Astrocyte (in vitro differentiated cells and primary cell): ENCODE measurements at regions not wholly inside any gene's neighbourhood (a gene's known extent, or its start where the extent isn't known, plus 50 kb on each side); places are given as distances from the start of the nearest gene placed in this dataset.

ENCODE experiments used
- DNase-seq: peaks from one replicate; pipeline ENCODE4 v3.0.0-alpha.2; 2010; ENCODE audit warnings: low read depth
- FAIRE-seq: peaks from 2 replicates; lab custom pipeline; 2011; peaks lifted over from hg19 to GRCh38; lab: Jason Lieb, UNC
- H2AFZ ChIP-seq: 2 replicates; pipeline ENCODE4 v1.6.0; 2012; ENCODE audit warnings: low read depth, low read length, inconsistent platforms
- H3K27ac ChIP-seq: 2 replicates; pipeline ENCODE4 v1.5.1; 2011; ENCODE audit warnings: low read depth, low read length, inconsistent platforms
- H3K27me3 ChIP-seq: 2 replicates; pipeline ENCODE4 v1.6.0; 2011; ENCODE audit warnings: low read length, inconsistent platforms; ENCODE audit not compliant: insufficient read depth
- H3K36me3 ChIP-seq: 2 replicates; pipeline ENCODE4 v1.5.1; 2011; ENCODE audit warnings: low read length, inconsistent platforms; ENCODE audit not compliant: insufficient read depth
- H3K4me1 ChIP-seq: 2 replicates; pipeline ENCODE4 v1.5.1; 2011; ENCODE audit warnings: low read length, inconsistent platforms; ENCODE audit not compliant: insufficient read depth
- H3K4me2 ChIP-seq: 2 replicates; pipeline ENCODE4 v1.6.0; 2012; ENCODE audit warnings: low read length, inconsistent platforms
- H3K4me3 ChIP-seq: 2 replicates; pipeline ENCODE4 v1.5.1; 2011; ENCODE audit warnings: low read depth, mild to moderate bottlenecking, low read length, inconsistent platforms; ENCODE audit not compliant: insufficient read depth
- H3K79me2 ChIP-seq: 2 replicates; pipeline ENCODE4 v1.6.0; 2012; ENCODE audit warnings: mild to moderate bottlenecking, low read length, inconsistent platforms; ENCODE audit not compliant: insufficient read depth
- H3K9ac ChIP-seq: 2 replicates; pipeline ENCODE4 v1.6.0; 2012; ENCODE audit warnings: mild to moderate bottlenecking, low read length, inconsistent platforms
- H3K9me3 ChIP-seq: 2 replicates; pipeline ENCODE4 v1.5.1; 2012; ENCODE audit warnings: low read depth, mild to moderate bottlenecking, low read length, inconsistent platforms; ENCODE audit not compliant: insufficient read depth
- H4K20me1 ChIP-seq: 2 replicates; pipeline ENCODE4 v1.6.0; 2012; ENCODE audit warnings: low read length, inconsistent platforms; ENCODE audit not compliant: insufficient read depth
- H3K27ac Mint-ChIP-seq: one replicate; pipeline ENCODE4 v1.8.0; 2021; ENCODE audit warnings: mild to moderate bottlenecking, mixed read lengths; ENCODE audit not compliant: unreplicated experiment
- H3K27me3 Mint-ChIP-seq: one replicate; pipeline ENCODE4 v1.8.0; 2021; ENCODE audit warnings: low read depth, mixed read lengths; ENCODE audit not compliant: unreplicated experiment
- H3K36me3 Mint-ChIP-seq: one replicate; pipeline ENCODE4 v1.8.0; 2021; ENCODE audit warnings: low read depth, mixed read lengths; ENCODE audit not compliant: unreplicated experiment
- H3K4me1 Mint-ChIP-seq: one replicate; pipeline ENCODE4 v1.8.0; 2021; ENCODE audit warnings: low read depth, mixed read lengths; ENCODE audit not compliant: unreplicated experiment
- H3K4me3 Mint-ChIP-seq: one replicate; pipeline ENCODE4 v1.8.0; 2021; ENCODE audit warnings: mild to moderate bottlenecking, moderate library complexity, mixed read lengths; ENCODE audit not compliant: unreplicated experiment
- H3K9me3 Mint-ChIP-seq: one replicate; pipeline ENCODE4 v1.8.0; 2021; ENCODE audit warnings: mild to moderate bottlenecking, mixed read lengths; ENCODE audit not compliant: unreplicated experiment
- EZH2 ChIP-seq: IDR thresholded peaks from 2 replicates; pipeline ENCODE4 v1.6.1; 2012; ENCODE audit warnings: mild to moderate bottlenecking, low read length, inconsistent platforms; ENCODE audit not compliant: insufficient read depth
- TF ChIP-seq, protein P1 (sequence below): IDR thresholded peaks from 2 replicates; pipeline ENCODE4 v1.5.1; 2011; ENCODE audit warnings: low read depth, mild to moderate bottlenecking, inconsistent platforms, low read length, moderate library complexity; ENCODE audit not compliant: insufficient read depth

DNA sequence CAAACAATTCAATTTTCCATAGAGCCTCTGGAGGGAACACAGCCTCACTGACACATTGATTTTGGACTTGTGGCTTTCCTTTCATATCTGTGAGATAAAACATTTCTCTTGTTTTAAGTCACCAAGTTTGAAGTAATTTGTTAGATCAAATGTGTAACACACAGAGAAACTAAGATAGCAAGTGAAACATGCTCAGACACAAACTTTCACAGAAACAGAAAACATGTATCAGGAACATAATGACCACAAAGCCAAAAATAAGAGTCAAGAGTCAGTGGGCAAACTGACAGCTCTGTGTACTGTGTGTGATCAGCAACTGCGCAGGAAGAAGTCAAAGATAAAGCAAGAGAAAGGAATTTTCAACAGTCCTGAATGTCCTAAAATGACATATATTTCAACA is 1237.5 kb downstream of the AMY1C start:
- Mint-ChIP-seq H3K27me3 (no peaks in the 10 kb centered on the region), H3K36me3 (no peaks in the 10 kb centered on the region), H3K27ac (no peak overlapping the region), H3K4me3 (no peak overlapping the region), H3K9me3 (peaks cover 2% of the 10 kb centered on the region), H3K4me1 (no peaks in the 10 kb centered on the region)
- no peaks in the 10 kb centered on the region for H3K9me3 ChIP-seq
- H3K27me3 ChIP-seq, result no peaks in the 10 kb centered on the region
- H3K27ac ChIP-seq, result no peak overlapping the region
- H3K79me2 ChIP-seq, result no peaks in the 10 kb centered on the region
- no peaks in the 10 kb centered on the region for H4K20me1 ChIP-seq
- H2AFZ ChIP-seq, result no peak overlapping the region
- H3K4me3 ChIP-seq, result no peak overlapping the region
- no peaks in the 10 kb centered on the region for H3K4me1 ChIP-seq
- no peak overlapping the region for H3K9ac ChIP-seq
- H3K4me2 ChIP-seq, result no peak overlapping the region
- DNase-seq, result no peak
- no peak for FAIRE-seq
- no peaks in the 10 kb centered on the region for H3K36me3 ChIP-seq
- TF ChIP-seq, protein P1, sequence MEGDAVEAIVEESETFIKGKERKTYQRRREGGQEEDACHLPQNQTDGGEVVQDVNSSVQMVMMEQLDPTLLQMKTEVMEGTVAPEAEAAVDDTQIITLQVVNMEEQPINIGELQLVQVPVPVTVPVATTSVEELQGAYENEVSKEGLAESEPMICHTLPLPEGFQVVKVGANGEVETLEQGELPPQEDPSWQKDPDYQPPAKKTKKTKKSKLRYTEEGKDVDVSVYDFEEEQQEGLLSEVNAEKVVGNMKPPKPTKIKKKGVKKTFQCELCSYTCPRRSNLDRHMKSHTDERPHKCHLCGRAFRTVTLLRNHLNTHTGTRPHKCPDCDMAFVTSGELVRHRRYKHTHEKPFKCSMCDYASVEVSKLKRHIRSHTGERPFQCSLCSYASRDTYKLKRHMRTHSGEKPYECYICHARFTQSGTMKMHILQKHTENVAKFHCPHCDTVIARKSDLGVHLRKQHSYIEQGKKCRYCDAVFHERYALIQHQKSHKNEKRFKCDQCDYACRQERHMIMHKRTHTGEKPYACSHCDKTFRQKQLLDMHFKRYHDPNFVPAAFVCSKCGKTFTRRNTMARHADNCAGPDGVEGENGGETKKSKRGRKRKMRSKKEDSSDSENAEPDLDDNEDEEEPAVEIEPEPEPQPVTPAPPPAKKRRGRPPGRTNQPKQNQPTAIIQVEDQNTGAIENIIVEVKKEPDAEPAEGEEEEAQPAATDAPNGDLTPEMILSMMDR, result no peak
- no peak for TF ChIP-seq EZH2

DNA sequence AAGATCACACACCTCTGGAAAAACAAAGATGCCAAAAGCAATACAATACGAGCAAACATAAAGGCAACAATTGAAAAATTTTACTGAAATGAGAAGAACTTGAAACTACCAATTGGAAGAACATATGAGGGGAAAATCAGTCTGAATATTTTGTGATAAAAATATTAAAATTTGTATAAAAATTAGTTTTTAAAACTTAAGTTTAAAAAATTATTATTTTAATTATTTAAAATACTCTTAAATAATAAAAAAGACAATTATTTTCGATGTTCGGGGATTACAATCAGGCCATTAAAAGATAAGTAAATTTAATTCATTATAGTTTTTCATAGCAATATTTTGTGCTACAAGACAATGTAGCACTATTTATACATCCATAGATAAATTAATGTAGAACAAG is 1239.3 kb downstream of the AMY1C start:
- DNase-seq, result no peak
- no peaks in the 10 kb centered on the region for H3K27me3 ChIP-seq
- no peaks in the 10 kb centered on the region for H3K79me2 ChIP-seq
- Mint-ChIP-seq H3K27me3 (no peaks in the 10 kb centered on the region), H3K4me1 (no peaks in the 10 kb centered on the region), H3K36me3 (no peaks in the 10 kb centered on the region), H3K4me3 (no peak overlapping the region), H3K9me3 (peaks cover 2% of the 10 kb centered on the region), H3K27ac (no peak overlapping the region)
- H3K4me1 ChIP-seq, result no peaks in the 10 kb centered on the region
- H4K20me1 ChIP-seq, result no peaks in the 10 kb centered on the region
- FAIRE-seq, result no peak
- H3K4me3 ChIP-seq, result no peak overlapping the region
- no peak for TF ChIP-seq EZH2
- TF ChIP-seq, protein P1, result no peak
- no peak overlapping the region for H2AFZ ChIP-seq
- no peak overlapping the region for H3K9ac ChIP-seq
- no peak overlapping the region for H3K4me2 ChIP-seq
- H3K27ac ChIP-seq, result no peak overlapping the region
- no peaks in the 10 kb centered on the region for H3K36me3 ChIP-seq
- no peaks in the 10 kb centered on the region for H3K9me3 ChIP-seq

DNA sequence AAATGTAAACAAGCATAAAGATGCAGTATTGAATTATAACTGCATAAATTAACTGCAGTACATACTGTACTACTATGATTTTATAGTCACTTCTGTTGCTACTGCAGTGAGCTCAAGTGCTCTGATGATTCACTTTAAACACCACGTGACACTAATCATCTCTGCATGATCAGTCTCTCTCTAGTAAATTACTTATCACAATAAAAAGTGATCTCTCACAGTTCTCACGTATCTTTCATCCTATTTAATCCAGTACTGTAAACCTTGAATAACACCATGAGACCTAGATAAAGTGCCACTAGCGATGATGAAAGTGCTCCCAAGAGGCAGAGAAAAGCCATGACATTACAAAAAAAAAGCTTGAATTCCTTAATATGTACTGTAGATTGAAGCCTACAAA is 1242.0 kb downstream of the AMY1C start:
- TF ChIP-seq, protein P1, result no peak
- TF ChIP-seq EZH2, result no peak
- no peak for DNase-seq
- H3K27ac Mint-ChIP-seq, result no peak overlapping the region
- Histone ChIP-seq H2AFZ (no peak overlapping the region), H3K79me2 (no peaks in the 10 kb centered on the region), H3K9ac (no peak overlapping the region), H3K4me2 (no peak overlapping the region), H3K27me3 (no peaks in the 10 kb centered on the region), H3K27ac (no peak overlapping the region), H4K20me1 (no peaks in the 10 kb centered on the region), H3K4me1 (no peaks in the 10 kb centered on the region), H3K36me3 (no peaks in the 10 kb centered on the region), H3K4me3 (no peak overlapping the region), H3K9me3 (no peaks in the 10 kb centered on the region)
- FAIRE-seq, result no peak
- no peaks in the 10 kb centered on the region for H3K27me3 Mint-ChIP-seq
- no peaks in the 10 kb centered on the region for H3K4me1 Mint-ChIP-seq
- H3K4me3 Mint-ChIP-seq, result no peak overlapping the region
- H3K9me3 Mint-ChIP-seq, result no peaks in the 10 kb centered on the region
- no peaks in the 10 kb centered on the region for H3K36me3 Mint-ChIP-seq
